NCI-H1694 treated with DMSO at 0.1 percent for 48 hours (cell line): ENCODE measurements at regions not wholly inside any gene's neighbourhood (a gene's known extent, or its start where the extent isn't known, plus 50 kb on each side); places are given as distances from the start of the nearest gene placed in this dataset.
"Not testable (repeated sequence)": the region's sequence is repeated elsewhere in the genome, so short reads cannot be mapped to it uniquely, and the experiment has no call there.

Experiments
- DNase-seq: peaks from one replicate; lab custom pipeline; 2025; lab: John Stamatoyannopoulos, UW

DNA sequence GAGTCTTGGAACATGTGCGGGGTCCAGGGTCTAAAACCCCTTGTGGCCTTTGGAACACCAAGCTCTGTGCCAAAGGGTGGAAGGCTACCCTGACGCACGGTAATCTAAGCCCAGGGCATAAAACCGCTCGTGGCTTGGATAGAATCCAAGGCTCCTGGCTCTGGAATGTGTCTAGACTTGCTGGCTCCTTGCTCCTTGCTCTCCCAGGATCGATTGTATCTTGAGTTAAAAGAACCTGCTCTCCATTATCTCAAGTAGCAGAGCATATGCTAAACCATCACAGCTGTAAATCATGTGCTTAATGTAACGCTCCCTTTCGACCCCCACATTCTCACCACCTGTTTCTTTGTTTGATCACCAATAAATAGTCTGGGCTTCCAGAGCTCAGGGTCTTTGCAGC is 50.3 kb downstream of the TLCD4 start:
- DNase-seq, result not testable (repeated sequence)

GRCh38 chr1:95168028-95168427 is 50.9 kb downstream of the TLCD4 start:
- no peak for DNase-seq

- DNase-seq, result no peak
These were observed 51.7 kb downstream of the TLCD4 start for GRCh38 chr1:95168761-95169351.

- DNase-seq, result no peak
These were observed 52.4 kb downstream of the TLCD4 start for GRCh38 chr1:95169548-95169947.

DNA sequence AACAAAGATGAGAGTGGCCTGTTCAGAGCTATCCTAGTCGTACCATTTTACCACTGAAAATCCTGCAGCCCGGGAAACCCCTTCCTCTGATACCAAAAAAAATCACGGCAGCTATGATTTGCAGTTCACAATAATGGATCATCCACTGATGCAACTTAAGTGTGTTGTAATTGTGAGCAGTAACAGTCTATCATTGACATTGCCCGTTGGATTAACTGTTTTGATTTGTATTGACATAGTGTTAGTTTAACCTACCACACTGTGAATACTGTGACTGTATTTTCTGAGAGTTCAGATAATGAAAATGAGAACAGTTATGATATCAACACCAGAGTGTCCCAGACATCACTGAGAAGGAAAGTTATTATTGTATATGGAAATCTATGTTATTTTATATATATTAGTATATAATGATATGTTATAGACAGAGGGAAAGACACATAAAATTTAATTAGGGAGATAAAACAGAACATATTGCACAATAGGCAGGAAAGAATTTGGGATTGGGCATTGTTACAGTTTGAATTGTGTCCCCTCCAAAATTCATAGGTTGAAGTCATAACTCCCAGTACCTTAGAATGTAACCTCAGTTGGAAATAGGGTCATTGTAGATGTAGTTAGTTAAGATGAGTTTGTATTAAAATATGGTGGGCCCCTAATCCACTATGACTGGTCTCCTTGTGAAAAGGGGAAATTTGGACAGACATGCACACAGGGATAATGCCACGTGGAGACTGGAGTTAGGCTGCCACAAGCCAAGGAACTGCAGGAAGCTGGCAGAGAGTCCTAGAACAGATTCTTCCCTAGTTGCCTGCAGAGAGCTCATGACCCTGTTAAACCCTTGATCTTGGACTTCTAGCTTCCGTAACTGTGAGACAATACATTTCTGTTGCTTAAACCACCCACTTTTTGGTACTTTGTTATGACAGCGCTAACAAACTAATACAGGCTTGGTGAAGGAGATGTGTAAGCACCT is 54.4 kb downstream of the TLCD4 start:
- no peak for DNase-seq

GRCh38 chr1:95176861-95177260 is 57.1 kb upstream of the RWDD3 start:
- no peak for DNase-seq

DNA sequence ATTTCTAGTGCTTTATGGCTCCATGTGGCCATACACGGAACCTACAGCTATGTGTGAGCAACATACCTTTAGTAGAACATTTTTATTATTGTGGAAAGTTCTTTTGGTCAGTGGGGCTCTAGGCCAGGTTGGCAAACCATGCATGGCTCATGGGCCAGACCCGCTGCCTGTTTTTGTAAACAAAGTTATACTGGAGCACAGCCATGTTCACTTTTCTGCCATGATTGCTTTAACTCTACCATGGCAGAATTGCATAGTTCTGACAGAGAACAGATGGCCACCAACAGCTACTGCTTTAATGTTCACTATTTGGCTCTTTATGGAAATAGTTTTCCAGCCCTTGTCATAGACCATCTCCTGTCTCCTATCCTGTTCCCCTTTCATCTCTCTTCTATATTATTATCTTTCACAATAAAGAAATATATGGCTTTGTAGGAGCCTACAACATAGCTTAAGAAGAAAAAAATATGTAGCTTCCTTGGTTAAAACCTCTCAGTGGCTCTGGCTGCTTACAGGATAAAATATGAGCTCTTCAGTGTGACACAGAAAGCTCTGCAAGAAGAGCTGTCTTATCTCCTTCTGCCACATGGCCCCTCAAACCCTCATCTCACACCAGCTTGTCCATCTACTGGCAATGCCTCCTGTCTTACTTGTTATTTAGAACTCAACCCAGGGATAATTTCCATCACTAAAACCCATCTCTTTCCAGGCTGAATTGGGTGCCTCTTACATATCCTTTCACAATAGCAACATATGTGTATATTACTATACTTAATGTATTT is 54.6 kb upstream of the RWDD3 start:
- DNase-seq, result peak; percentile 74

- no peak for DNase-seq
These were observed 53.6 kb upstream of the RWDD3 start for GRCh38 chr1:95180371-95180770.

GRCh38 chr1:95181096-95181495 is 52.9 kb upstream of the RWDD3 start:
- no peak for DNase-seq

DNA sequence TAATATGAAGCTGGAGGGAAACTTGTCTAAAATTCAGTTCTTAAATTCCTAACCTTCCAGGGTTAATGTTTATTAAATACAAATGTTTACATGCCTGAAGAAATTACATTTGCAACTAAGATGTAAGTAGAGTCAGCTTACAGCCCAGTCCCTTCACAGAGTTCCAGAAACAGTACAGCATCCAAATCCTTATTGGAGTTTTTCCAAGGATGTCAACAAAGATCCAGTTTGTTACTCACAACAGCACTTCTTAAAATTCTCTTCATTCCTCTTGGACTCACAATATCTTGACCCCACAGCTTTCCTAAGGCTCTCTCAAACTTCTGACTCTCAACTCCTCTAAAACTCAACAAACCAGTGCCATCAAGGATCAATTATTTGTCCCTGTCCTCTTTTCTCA is 50.1 kb upstream of the RWDD3 start:
- no peak for DNase-seq
